Islet precursor cell (in vitro differentiated cells): ENCODE measurements at regions not wholly inside any gene's neighbourhood (a gene's known extent, or its start where the extent isn't known, plus 50 kb on each side); places are given as distances from the start of the nearest gene placed in this dataset.

Source experiments
- DNase-seq: peaks from one replicate; pipeline ENCODE4 v3.0.0-alpha.2; 2018

GRCh38 chr2:18422432-18423165 lies 137.9 kb downstream of the RDH14 start:
- DNase-seq, result no peak

DNA sequence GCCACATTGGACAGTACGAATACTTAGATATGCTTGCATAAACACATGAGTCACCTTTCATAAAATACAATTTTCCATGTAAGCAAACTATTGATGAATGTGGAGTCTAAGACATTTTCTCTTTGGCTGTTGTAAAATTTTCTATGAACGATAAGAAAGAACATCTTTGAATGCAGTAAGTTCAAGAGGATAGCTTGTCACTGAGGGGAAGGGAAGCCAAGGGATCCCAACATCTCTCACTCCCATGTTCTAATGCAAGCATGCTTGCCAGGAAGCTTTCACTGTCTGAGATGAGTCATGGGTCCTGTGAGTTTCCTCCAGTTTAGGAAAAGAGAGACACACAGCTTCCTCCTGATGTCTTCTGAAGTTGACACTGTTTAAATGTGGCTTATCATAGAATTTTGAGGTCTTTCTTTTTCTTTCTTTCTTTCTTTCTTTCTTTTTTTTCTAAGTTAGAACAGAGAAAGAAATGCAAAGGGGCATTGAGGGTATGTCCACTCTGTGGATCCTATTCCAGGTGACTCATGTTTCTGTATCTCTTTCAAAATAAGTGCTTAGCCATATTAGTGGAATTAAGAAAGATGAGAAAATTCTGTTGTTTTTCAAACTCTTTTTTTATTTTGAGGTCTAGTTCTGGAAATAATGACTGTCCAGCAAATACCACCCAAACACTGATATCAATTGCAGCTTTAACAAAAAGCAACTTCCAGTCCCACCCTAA lies 146.6 kb downstream of the RDH14 start:
- DNase-seq, result no peak

GRCh38 chr2:18412980-18413675 lies 147.3 kb downstream of the RDH14 start:
- no peak for DNase-seq

DNA sequence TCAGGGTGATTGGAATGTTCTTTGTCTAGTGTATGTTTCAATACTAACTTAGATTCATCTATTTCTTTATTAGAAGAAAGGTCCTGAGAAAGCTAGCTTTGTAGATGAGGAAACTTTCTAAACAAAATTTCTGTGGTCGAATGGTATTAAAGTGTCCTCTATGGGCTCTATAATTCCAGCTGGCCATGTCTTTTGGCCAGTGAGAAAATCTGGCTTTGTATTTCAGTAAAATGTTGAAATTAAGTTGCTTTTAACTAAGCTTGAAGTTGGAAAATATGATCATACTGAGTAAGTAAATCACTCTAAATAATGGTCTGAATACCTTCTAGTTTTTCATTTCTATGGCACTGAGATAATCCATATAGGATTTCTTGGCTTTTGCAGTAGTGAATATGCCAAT lies 148.8 kb downstream of the RDH14 start:
- DNase-seq, result no peak

- DNase-seq, result no peak
Observed at GRCh38 chr2:18410543-18410942, 149.9 kb downstream of the RDH14 start.

GRCh38 chr2:18408638-18409037 lies 151.8 kb downstream of the RDH14 start:
- DNase-seq, result no peak

DNA sequence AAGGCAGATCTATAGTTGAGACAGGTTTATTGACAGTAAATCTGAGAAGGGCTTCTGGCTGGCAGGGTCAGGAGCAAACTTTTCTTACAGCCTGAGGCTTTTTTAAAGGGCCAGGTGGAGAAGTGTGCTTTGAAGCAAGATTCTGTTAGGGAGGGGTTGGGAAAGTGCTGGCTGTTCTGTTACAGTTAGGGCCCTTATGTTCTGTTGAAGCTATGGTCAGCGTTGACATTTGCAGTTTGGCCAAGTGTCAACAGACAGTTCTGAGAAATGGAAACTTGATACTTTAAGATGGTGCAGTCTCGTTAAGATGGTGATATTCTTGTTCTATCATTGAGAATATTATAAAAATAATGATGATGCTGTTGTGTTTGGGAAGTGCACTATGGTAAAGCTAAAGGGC lies 154.2 kb downstream of the RDH14 start:
- no peak for DNase-seq

DNA sequence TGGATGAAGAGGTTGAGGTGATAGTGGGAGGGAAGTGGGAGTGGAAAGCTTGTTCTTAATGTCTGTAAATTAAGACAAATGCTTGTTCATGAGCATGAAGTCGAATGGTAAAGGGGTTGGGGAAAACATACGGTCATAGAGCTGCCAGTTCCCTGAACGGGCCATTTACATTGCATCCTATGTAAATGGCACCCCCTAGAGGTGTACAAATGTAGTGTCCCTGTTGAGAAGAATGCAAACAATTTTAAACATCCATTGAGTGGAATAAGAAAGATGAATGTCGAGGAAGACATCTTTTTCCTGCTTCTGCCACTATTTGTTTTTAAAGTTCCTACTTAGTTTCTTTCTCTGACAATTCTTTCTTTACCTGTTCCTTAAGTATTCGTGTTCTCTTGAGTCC lies 155.7 kb downstream of the RDH14 start:
- no peak for DNase-seq

GRCh38 chr2:18403921-18404522 lies 156.4 kb downstream of the RDH14 start:
- DNase-seq, result no peak

- DNase-seq, result no peak
Observed at GRCh38 chr2:18402831-18403230, 157.6 kb downstream of the RDH14 start.

- DNase-seq, result no peak
Observed at GRCh38 chr2:18401471-18401870, 159.0 kb downstream of the RDH14 start.

DNA sequence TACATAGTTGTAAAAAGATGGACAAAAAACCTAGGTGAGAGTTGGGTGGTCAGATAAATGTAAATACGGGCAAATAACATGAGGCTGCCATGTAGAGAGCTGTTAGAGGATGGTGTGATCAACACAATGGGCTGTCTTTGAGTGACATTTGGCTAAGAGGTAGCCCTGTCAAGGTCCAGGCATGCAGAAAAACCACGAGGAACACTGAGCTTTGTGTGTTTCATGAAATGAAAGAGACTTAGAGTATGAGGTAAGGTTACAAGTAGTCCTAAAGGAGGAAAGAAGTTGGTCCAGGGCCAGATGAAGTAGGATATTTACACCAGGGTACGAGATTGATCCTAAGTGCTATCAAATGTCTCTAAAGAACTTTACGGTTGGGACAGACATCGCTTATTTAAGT lies 160.9 kb downstream of the RDH14 start:
- no peak for DNase-seq

- DNase-seq, result no peak
Observed at GRCh38 chr2:18398833-18399232, 161.6 kb downstream of the RDH14 start.

DNA sequence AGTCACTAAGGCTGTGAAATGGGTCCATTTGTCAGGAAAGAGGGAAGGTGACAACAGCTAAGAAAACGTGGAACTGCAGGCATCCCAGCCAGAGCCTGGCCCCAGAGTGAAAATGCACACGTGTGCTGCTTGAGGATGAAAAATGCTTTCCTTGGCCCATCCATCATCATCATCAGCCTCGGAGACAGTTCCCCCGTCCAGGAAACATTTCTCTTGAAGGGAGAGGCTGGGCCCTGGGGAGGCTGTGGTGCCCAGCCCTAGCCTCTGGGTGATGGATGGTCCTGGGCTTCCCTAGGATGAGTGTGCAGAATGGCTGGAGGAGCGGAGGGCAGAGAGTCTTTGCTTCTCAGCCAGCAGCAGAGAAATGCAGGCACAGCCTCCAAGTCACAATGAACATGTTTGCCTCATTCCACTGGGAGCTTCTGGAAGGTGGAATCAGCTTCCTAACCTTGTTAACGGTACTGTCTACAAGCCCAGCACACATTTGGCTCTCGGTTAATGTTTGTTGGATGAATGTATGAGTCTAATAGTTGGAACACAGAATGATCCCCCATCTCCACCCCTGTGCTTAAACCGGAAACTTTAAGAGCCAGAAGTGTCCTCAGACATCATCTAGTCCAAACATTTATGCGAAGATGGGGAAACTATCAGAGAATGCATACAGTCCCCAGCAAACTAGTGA lies 164.0 kb downstream of the RDH14 start:
- DNase-seq, result no peak

GRCh38 chr2:18395555-18395954 lies 164.9 kb downstream of the RDH14 start:
- no peak for DNase-seq

GRCh38 chr2:18387441-18388206 lies 172.8 kb downstream of the RDH14 start:
- DNase-seq, result peak; percentile 92

DNA sequence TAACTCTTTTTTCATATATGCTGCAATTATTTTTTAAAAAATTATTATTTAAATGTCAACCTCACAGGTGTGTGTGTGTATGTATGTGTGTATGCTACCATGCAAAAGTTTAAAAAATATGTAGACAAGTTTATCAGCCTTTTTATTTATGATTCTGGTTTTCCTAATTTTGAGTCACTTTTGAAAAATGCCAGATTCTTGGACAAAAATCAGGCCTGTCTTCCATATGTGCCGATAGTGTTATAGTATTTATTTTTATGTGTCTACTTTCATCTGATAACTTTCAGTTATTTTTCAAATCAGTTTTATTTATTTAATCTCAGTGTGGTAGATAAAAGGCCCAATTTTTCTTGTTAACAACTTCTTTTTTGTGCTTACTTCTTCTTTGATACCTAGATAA lies 176.2 kb downstream of the RDH14 start:
- DNase-seq, result no peak

DNA sequence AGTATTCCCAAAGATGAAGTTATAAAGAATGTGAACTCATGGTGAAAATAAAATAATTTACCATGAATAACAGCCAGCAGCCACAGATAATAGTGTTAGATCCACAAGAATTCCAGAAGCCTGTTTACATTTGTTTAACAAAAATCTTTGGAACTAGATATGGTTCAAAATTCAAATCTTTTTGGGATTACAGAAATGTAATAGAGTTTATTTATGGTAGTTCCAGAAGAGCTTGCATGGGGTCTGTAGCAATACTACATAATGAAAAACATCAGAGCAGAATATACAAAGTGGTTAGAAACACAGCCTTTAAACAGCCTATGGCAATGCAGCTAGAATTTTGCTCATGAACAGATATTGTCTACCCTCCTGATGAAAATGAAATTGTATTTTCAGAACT lies 179.1 kb downstream of the RDH14 start:
- no peak for DNase-seq

GRCh38 chr2:18380321-18380720 lies 180.1 kb downstream of the RDH14 start:
- DNase-seq, result no peak

- no peak for DNase-seq
Observed at GRCh38 chr2:18379870-18380269, 180.6 kb downstream of the RDH14 start.

DNA sequence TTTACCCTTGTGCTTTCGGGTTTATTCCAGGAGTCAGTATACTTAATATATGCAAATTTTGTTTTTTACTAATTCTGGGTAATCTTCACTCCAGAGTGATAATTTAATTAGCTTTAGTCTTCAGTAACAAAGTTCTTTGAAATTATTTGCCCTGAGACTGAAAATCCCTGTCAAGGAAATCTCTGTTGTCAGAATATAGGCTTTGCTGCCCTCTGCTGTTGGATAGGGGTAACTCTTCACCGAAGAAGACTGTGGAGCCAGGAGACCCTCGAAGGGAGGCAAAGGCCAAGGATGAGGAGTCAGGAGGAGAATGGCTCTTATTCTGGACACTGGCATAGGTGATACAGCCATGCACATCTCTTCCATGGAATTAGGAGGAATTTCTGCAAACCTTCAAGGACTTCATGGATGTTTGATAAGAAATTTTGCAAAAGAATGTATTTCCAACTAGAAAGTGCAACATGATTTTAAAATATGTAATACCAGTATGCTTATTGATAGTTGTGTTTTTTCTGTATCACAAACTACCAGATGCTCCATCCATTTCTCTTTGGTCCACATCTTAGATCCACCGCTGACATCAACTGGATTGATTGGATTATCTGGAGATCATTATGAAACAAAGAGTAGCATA lies 182.3 kb downstream of the RDH14 start:
- DNase-seq, result peak; percentile 61

GRCh38 chr2:18376936-18377335 lies 183.5 kb downstream of the RDH14 start:
- no peak for DNase-seq
